ENCODE measurements at regions not wholly inside any gene's neighbourhood (a gene's known extent, or its start where the extent isn't known, plus 50 kb on each side); places are given as distances from the start of the nearest gene placed in this dataset.

- intact Hi-C loops (cut with micrococcal nuclease; ENCODE audit: unreplicated experiment) = no loop called here
- DNase-seq (ENCODE audit: low read depth, low spot score) (no peak), ATAC-seq (no peak)
- in situ Hi-C loops (cut with HindIII; ENCODE audit: low pct_unique_long_range_greater_than_20kb, low sequenced_read_pairs) = no loop called here
- POLR2A ChIA-PET = no interaction called here
- H3K27me3 ChIP-seq (ENCODE audit: control insufficient read depth, insufficient read depth, low read length) = no peaks in the 10 kb centered on the region
- no TSS peak for BruUV-seq (replicated peaks)
- no peaks in the 10 kb centered on the region for H3K4me1 ChIP-seq (ENCODE audit: control insufficient read depth, insufficient read depth, low read length)
- no peaks in the 10 kb centered on the region for H3K9me3 ChIP-seq (ENCODE audit: control insufficient read depth, insufficient read depth, low read depth, low read length)
- TF ChIP-seq TCF7L2 (IDR thresholded peaks at IDR 0.05; ENCODE audit: low read depth, low read length) (no peak), POLR2AphosphoS5 (IDR thresholded peaks at IDR 0.05; ENCODE audit: low read depth, low read length) (no peak), SIN3A (IDR thresholded peaks at IDR 0.05; ENCODE audit: borderline replicate concordance, insufficient read depth, low read depth, low read length) (no peak), REST (IDR thresholded peaks at IDR 0.05; ENCODE audit: insufficient read depth in 1 of 2, low read depth in 2 of 2, low read length in 1 of 2) (no peak), CTCF (IDR thresholded peaks at IDR 0.05) (no peak)
- no peak overlapping the region for H3K4me3 ChIP-seq (ENCODE audit: low read depth in 2 of 2, low read length in 2 of 2)
- no peaks in the 10 kb centered on the region for H3K36me3 ChIP-seq (ENCODE audit: control insufficient read depth, insufficient read depth, low read length)
- H3K27ac ChIP-seq (ENCODE audit: low read length) = no peak overlapping the region
- CTCF ChIA-PET = no interaction called here
Measured at GRCh38 chr11:28628412-28628811, 520.2 kb downstream of the METTL15 start.

- no peaks in the 10 kb centered on the region for H3K9me3 ChIP-seq (ENCODE audit: control insufficient read depth, insufficient read depth, low read depth, low read length)
- ChIA-PET POLR2A (no interaction called here), CTCF (no interaction called here)
- no peak overlapping the region for H3K27ac ChIP-seq (ENCODE audit: low read length)
- in situ Hi-C loops (cut with HindIII; ENCODE audit: low pct_unique_long_range_greater_than_20kb, low sequenced_read_pairs) = no loop called here
- no peaks in the 10 kb centered on the region for H3K36me3 ChIP-seq (ENCODE audit: control insufficient read depth, insufficient read depth, low read length)
- BruUV-seq (replicated peaks) = no TSS peak
- intact Hi-C loops (cut with micrococcal nuclease; ENCODE audit: unreplicated experiment) = no loop called here
- TF ChIP-seq SIN3A (IDR thresholded peaks at IDR 0.05; ENCODE audit: borderline replicate concordance, insufficient read depth, low read depth, low read length) (no peak), POLR2AphosphoS5 (IDR thresholded peaks at IDR 0.05; ENCODE audit: low read depth, low read length) (no peak), REST (IDR thresholded peaks at IDR 0.05; ENCODE audit: insufficient read depth in 1 of 2, low read depth in 2 of 2, low read length in 1 of 2) (no peak), CTCF (IDR thresholded peaks at IDR 0.05) (no peak), TCF7L2 (IDR thresholded peaks at IDR 0.05; ENCODE audit: low read depth, low read length) (no peak)
- no peak overlapping the region for H3K4me3 ChIP-seq (ENCODE audit: low read depth in 2 of 2, low read length in 2 of 2)
- H3K4me1 ChIP-seq (ENCODE audit: control insufficient read depth, insufficient read depth, low read length) = no peaks in the 10 kb centered on the region
- no peaks in the 10 kb centered on the region for H3K27me3 ChIP-seq (ENCODE audit: control insufficient read depth, insufficient read depth, low read length)
- DNase-seq (ENCODE audit: low read depth, low spot score) (no peak), ATAC-seq (no peak)
Measured at GRCh38 chr11:28627690-28628255, 519.6 kb downstream of the METTL15 start.
